Inflammatory macrophage (primary cell): ENCODE measurements at regions not wholly inside any gene's neighbourhood (a gene's known extent, or its start where the extent isn't known, plus 50 kb on each side); places are given as distances from the start of the nearest gene placed in this dataset.
"Not testable (repeated sequence)": the region's sequence is repeated elsewhere in the genome, so short reads cannot be mapped to it uniquely, and the experiment has no call there.

Experiments used
- DNase-seq, 2 donors: peaks; one replicate each; pipeline ENCODE4 v3.0.0-alpha.2; 2020 to 2022

DNA sequence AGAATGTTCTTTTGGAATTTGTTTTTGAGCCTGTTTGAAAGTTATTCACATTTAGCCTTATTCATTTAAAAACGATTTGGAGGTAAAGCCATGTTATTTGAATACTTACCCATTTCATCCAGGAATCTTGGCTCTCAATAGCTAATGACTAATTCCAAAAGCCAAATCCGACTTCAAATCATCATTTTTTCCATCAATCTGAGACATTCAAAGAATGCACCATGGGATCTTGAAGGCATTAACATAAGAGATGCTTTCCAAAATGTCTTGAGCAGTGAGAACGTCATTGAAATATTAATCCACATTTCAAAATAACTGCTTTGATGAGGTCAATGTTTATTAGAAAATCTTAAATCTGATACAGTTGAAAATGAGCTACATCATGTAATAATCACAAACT lies 617.0 kb upstream of the RORB start:
- no peak for DNase-seq

DNA sequence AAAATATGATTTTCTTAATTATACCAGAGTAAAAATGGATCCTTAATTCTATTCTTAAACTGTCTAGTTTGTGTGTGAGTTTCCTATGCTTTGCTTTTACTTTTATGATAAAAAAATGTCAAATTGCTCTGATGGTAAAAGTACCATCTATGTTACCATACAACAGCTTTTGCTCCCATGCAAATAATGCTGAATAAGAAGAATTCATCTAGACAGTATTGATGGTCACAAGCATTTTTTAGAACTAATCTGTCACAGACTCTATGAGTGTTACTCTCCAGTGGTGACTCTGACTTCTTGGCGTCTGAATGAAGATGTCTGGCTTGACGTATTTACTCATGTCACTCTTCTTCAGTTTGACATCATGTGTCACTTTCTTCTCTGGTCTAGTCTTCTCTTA lies 608.1 kb upstream of the RORB start:
- DNase-seq: no peak

DNA sequence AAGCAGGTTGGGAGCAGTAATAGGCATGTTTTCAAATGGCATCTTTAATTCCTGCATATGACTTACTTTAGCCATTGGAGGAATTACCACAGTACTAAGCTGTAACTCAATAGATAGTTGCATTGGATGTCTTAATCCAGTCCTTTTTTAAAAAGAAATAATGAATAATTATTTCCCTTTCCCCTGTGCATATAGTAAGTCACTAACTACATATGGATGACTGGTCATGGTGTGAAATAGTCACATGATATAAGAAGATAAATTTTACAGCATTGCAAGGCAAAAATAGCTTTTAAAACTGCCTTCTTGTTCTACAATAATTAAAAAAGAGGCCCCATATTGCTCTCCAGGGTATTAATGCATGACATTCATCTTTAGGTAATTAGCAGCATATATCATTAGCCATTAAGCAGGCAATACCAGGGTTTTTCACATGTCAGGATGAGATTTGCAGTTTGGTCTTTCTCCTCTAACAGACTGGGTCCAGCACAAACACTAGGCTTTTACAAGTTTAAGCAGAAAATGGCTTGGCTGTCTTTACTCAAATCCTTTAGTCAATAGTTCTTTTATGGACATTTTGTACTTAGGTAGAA lies 606.4 kb upstream of the RORB start:
- DNase-seq: no peak

DNA sequence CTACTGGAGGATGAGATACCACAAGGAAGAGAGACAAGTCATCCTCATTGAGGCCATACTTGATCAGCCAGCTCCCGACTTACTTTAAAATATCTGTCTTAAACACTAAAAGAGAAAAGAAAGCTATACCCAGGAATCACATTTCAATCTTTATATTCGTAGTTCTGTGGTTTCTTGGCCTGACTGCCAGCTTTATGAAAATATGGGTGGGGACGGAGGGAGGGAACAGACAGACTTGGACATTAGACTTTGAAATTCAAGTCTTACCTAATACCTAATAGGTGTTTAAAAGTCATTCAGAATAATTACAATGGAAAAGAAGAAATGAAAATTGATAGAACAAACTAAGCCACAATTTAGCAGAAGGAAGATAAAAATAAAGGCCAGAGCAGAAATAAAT lies 604.8 kb upstream of the RORB start:
- DNase-seq: no peak

DNA sequence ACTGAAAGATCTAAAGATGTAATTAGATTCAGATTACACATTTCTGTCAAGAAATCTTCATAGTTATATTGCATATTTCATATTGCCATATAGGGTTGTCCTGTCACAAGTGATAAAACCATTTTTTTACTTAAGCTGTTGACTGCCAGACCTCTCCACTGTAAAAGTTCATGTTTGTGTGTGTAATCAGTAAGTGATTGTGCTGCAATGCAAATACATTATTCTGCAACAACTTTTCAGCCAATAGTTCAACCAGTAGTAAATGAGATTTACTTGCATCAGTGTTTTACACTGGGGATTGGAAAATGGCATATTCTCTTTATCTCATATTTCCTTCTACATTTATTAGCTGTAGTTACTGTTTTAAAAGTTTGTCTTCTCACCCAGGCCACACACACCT lies 603.9 kb upstream of the RORB start:
- DNase-seq: no peak

DNA sequence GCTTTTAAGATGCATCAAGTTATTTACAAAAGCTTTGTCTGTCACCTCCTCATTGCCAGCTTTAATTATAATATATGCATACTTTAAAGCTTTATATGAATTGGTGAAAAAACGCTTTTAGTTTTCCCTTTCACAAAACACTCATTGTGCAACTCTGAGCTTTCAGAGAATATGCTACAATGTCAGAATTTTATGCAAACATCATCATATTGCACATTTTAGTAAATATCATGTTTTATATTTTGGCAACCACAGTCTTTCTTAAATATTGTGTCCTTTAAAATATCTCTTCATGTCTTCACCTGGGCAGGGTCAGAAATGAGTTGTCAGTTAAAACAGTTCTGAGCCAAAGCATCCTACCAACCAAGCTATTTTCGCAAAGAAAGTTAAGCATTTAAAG lies 601.1 kb upstream of the RORB start:
- no peak for DNase-seq

DNA sequence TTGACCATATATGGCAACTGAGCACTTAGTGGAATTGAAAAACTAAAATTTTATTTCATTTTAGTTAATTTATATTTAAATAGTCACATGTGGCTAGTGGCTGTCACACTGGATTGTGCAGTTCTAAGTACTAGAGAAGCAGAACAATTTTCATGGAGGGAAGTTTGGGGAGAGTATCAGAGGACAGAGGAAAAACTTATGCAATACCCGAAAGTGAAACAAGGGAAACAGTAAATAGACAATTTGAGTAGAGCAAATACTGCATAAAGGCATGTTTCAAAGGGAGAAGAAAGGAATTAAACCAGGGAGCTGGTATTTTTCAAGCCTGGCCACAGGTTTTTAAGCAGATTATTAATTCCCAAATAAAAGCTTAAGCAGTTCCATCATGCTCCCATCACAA lies 590.5 kb upstream of the RORB start:
- DNase-seq: peak; percentile 1 to 9

DNA sequence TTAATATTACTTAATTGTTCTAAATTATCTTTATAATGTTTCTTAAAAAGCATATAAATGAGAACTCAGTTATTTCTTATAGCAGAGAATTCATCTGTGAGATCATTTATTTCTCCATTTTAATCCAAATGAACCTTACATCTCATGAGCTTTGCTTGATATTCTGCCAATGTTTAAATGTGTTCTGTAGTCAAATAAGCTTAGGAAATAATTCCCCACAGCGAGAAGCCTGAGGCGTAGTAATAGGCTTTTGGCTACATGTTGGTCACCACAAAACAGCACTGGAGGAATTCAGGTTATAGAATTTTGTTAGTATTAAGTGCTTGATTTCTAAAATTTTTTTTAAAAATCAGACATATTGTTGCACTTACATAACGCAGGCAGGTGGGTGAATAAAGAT lies 585.3 kb upstream of the RORB start:
- no peak for DNase-seq

DNA sequence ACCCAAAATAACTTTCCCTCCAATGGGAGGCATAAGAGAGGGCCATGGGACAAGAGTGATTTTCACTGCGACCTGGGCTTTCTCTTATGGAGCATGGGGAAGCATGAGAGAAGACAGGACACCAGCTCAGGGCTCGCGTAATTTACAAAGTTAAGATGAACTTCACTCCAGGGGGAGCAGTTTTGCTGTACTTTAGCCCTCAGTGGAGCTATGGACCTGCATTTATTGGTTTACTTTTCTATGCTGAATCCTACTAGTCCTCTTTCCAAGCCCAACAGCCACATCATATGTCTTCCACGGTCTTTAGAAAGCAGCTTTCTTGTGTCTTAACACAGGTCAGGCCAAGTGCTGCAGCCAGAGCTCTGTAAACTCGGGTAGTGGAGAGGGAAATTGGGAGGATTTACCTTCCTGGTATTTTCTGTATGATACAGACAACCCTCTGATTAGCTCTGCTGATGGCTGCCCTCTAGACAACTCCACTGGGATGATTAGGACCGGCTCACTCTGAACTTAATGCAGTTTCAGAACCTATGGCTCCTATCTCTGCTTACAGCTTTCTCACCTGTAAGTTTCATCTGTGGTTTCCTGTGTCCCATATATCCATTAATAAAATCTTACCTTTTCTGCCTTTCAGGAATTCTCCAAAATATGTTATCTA lies 581.0 kb upstream of the RORB start:
- no peak for DNase-seq

DNA sequence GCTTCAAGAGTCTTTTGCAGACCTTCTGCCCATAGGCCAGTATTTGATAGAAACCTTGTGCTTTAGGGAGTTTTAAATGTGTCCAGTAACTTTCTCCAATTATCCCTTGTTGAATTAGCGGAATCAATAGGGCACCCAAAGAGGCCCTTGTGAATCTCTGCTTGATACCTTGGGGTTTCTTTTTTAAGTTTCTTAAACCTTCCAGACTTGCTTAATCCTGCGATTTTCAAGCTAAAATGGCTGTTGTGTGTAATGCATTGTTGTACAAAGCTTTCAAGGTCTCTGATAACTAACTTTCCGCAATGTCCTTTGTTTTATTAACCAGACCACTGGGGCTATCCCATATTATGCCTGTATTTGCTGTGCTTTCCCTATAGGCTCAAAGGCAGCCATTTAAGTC lies 577.4 kb upstream of the RORB start:
- no peak for DNase-seq

DNA sequence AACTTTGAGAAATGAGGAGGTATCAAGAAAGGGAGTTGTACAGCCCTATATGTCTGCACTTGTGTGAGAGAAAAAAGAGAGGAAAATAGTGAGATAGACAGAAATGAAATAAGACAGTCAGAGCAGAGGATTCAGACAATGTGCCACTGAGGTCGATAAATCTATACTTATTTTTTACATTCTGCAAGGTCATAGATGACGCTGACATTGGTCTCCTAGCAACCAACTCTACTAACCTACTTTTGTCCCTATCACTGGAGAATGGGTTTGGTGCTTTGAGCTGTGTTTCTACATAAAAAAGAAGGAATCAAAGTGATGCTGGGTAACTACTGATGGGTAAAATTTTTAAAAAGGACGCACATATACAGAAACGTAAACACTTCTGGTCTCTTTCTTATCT lies 573.3 kb upstream of the RORB start:
- no peak for DNase-seq

DNA sequence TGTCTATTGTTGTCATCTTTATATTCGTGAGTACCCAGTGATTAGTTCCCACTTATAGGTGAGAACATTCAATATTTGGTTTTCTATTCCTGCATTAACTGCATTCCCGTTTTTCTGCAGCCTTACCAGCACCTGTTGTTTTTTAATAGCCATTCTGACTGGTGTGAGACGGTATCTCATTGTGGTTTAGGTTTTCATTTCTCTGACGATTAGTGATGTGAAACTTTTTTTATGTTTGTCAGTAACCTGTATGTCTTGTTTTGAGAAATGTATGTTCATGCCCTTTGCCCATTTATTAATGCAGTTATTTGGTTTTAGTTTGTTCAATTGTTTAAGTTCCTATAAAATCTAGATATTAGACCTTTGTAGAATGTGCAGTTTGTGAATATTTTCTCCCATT lies 546.0 kb upstream of the RORB start:
- DNase-seq: no peak

DNA sequence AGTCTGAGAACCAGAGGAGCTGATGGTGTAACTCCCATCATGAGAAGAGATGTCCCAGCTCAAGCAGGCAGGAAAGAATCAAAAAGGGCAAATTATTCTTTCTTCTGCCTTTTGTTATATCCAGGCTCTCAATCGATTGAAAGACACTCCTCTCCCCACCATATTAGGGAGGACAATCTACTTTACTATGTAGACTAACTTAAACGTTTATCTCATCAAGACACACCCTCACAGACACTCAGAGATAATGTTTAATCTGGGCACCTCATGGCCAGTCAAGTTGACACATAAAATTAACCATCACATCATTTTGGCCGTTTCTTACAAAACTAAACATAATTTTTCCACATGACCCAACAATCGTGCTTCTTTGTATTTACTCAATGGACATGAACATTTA lies 534.3 kb upstream of the RORB start:
- DNase-seq: no peak

DNA sequence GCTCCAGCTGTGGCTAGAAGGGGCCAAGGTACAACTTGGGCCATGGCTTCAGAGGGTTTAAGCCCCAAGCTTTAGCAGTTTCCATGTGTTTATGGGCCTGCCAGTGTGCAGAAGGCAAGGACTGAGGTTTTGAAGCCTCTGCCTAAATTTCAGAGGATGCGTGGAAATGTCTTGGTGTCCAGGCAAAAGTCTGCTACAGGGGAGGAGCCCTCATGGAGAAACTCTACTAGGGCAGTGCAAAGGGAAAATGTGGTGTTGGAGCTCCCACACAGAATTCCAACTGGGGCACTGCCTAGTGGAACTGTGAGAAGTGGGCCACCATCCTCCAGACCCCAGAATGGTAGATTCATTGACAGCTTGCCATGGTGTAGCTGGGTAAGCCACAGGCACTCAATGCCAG lies 527.2 kb upstream of the RORB start:
- DNase-seq: no peak

DNA sequence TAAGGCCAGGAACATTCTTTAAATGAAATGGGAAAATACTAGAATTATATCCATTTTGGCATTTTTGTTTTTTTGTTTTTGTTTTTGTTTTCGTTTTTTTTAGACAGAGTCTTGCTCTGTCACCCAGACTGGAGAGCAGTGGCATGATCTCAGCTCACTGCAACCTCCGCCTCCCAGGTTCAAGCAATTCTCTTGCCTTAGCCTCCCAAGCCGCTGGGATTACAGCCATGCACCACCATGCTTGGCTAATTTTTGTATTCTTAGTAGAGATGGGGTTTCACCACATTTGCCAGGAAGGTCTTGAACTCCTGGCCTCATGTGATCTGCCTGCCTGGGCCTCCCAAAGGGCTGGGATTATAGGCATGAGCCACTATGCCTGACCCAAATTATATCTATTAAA lies 520.7 kb upstream of the RORB start:
- DNase-seq: not testable (repeated sequence)

DNA sequence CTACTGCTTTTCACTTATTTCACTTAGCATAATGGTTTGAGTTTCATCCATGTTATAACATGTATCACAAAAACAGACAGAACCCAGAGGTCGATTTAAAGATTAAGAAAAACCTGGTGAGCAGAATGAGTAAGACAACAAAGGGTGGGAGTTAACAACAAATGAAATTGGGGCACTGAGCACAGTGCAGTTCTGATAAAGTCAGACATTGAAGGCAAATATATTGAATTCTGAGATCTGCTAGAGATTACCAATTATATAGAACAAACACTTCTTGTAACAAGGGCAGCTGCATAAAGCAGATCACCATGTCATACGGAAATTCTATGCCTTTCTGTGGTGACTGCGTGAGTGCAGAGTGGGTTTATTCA lies 517.3 kb upstream of the RORB start:
- no peak for DNase-seq

DNA sequence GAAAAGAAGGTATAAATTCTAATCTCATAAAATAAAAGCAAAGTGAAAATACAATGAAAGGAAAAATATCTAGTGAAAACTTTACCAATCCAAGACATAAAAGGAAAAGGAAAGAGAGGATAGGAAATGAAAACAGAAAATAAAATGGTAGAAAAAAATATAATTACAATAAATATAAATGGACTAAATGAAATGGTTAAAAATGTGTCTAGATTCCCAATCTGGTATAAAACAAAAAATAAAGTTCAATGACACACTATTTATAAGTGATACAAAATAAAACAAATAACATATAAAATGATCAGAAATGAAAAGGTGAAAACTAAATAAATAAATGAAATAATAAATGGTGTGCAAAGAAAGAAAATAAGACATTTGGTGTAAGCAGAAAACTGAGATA lies 516.4 kb upstream of the RORB start:
- no peak for DNase-seq

DNA sequence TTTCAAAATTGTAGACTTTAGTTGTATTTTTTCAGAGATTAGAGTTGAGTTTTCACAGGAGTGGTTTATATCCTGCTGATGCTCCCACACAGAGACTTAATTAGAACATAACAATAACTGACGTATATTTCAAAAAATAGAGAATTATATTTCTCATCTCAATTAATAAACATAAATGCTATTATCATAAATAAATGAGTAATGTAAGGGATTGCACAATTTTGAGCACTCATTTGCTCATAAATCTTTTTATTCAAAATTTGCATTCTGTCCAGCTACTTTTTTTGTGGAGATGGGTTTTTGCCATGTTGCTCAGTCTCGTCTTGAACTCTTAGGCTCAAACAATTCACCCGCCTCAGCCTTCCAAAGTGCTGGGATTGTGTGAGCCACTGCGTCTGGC lies 515.7 kb upstream of the RORB start:
- no peak for DNase-seq

DNA sequence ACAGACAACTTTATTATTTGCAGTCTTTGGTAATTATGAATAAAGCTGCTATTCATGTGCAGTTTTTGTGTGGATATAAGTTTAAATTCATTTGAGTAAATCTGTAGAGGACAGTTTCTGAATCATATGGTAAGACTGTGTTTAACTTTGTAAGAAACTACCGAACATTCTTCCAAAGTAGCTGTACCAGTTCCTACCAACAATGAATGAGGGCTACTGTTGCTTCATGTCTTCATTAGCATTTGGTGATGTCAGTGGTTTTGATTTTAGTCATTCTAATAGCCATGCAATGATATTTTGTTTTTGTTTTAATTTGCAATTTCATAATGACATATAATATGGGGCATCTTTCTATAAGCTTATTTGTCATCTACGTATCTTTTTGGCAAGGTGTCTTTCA lies 501.3 kb upstream of the RORB start:
- DNase-seq: no peak

DNA sequence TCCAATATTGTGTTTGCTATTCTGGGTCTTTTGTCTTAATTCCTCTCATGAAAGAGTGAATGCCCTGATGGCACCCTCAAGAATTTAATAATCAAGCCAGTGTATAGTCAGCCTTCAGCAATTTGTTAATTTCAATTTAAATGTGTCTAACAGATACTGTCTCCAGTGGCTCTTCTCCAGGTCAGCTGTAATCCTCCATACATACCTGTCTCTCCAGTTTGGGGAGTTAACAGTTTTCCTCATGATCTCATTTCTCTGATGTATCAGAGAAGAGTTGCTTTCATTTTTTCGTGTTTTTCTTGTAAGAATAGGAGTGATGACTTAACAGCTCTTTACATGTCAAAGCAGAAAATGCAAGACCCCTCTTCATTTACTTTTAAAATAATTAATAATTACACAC lies 500.3 kb upstream of the RORB start:
- no peak for DNase-seq

DNA sequence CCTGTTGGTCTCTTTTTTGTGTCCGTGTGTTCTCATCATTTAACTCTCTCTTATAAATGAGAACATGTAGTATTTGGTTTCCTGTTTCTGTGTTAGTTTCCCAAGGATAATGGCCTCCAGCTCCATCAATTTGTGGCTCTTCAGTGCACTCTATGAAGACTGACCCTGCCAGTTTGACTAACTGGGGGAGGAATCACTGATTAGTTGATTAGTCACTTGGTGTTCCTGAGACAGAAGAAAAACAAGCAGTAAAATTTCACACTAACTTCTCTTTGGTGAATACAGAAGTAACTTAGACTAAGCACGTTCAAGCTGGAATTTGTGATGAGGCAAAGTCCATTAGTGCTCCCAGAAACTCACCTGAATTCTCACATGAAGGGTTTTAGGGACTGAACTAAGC lies 495.8 kb upstream of the RORB start:
- no peak for DNase-seq

DNA sequence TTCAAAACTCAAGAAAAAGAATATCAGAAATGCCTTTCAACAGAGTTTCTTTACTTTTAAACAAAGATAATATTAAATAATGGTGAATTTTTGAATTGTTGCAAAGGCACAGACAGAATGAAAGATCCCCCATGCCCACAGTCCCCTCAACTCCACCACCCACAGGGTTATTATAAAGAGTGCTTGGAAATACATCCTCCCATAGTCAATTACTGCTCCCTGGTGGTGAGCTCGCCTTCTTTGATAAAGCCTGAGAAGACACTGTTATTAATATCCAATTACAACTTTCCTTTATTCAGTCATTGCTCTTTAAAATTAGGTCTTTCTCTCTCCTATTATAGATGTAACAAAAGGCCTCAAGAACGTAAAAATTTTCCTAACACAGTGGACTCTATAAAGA lies 490.2 kb upstream of the RORB start:
- no peak for DNase-seq

DNA sequence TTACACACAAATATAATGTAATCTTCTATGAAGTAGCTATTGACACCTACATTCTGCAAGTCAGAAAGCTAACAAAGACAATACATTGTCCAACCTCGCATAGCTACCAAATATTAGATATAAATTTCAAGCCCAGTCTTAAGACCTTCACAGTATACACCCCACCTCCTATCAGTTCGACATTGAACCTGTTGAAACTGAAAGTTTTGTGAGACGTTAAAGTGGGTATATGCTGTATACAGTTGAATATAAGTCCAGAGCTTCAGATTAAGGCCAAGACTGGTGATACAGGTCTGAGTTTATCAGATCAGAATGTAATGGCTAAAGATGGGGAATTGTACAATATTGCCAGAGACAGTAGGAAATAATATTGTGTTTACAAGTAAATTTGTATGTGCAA lies 489.3 kb upstream of the RORB start:
- no peak for DNase-seq

DNA sequence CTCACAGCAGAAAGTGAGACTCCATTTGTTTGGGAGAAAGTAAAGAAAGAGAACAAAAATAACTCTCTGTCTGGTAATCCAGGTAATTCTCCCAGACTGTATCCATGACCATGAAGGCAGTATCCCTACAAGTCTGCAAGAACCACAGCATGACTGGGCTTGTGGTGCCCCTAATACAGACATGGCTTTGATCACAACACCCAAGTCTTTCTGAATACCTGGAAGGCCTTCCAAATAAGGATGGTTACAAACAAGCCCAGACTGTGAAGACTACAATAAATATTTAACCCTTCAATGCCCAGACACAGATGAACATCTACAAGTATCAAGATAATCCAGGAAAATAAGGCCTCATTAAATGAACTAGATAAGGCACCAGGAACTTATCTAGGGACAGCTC lies 481.1 kb upstream of the RORB start:
- DNase-seq: no peak

DNA sequence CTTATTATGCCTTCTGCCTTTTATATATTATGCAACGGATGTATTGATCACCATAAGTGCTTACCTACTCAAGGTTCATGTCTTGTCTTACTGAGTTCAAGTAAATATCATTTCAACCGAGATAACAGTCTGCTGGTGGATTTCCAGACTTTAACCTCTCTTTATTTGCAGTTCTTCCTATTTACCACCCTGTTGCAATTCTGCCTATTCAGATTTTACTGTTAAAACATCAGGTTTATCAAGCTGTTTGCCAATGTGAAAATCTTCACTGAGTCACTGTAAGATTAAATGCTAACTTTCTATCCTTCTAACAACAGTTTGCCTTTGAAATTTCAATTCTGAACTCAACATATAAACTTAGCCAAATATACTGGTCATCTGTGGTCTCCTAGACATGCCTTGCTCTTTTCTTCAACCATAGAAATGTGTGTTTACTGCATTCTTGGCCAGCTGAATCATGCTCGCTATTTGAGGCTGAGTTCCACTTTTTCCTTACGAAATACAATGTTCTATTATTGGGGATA lies 471.7 kb upstream of the RORB start:
- no peak for DNase-seq
